T47D (cell line): ENCODE measurements at regions not wholly inside any gene's neighbourhood (a gene's known extent, or its start where the extent isn't known, plus 50 kb on each side); places are given as distances from the start of the nearest gene placed in this dataset.
A peak's percentile ranks its signal among the peaks of the same experiment; 100 is the strongest.
"Not testable (repeated sequence)": the region's sequence is repeated elsewhere in the genome, so short reads cannot be mapped to it uniquely, and the experiment has no call there.

Experiments
- DNase-seq, 2 experiments: peaks; one replicate each; pipeline versions ENCODE4 v3.0.0 to v3.0.0-alpha.2; 2011 to 2012; ENCODE audit warnings: low read depth in 1 of 2, low spot score in 1 of 2
- JUND ChIP-seq: IDR thresholded peaks from 2 replicates; pipeline ENCODE4 v1.6.1; 2012; ENCODE audit warnings: low read depth
- in situ Hi-C: cut with HindIII; loops from 2 replicates; pipeline ENCODE4 v1.10.0; 2016; ENCODE audit warnings: low sequenced_read_pairs, low pct_unique_long_range_greater_than_20kb

GRCh38 chr9:42239445-42240260 lies 56.2 kb downstream of the SPATA31A6 start:
- DNase-seq, in situ Hi-C loops: not testable (repeated sequence)

- in situ Hi-C loops, DNase-seq: not testable (repeated sequence)
These were observed 56.8 kb downstream of the SPATA31A6 start for GRCh38 chr9:42240261-42240579.

GRCh38 chr9:42243211-42243610 lies 59.8 kb downstream of the SPATA31A6 start:
- DNase-seq, in situ Hi-C loops: not testable (repeated sequence)

- DNase-seq, in situ Hi-C loops: not testable (repeated sequence)
These were observed 60.4 kb downstream of the SPATA31A6 start for GRCh38 chr9:42243822-42244221.

- DNase-seq: peak in 1 of 2 experiments; percentile 48
- in situ Hi-C loops: not testable (repeated sequence)
These were observed 85.3 kb downstream of the SPATA31A6 start for GRCh38 chr9:42268729-42269128.

- peak in 1 of 2 experiments; percentile 62 for DNase-seq
- in situ Hi-C loops: not testable (repeated sequence)
These were observed 85.7 kb downstream of the SPATA31A6 start for GRCh38 chr9:42269171-42269570.

GRCh38 chr9:42273191-42273590 lies 89.7 kb downstream of the SPATA31A6 start:
- DNase-seq, in situ Hi-C loops: not testable (repeated sequence)

GRCh38 chr9:42275141-42275540 lies 91.7 kb downstream of the SPATA31A6 start:
- in situ Hi-C loops: no loop called here
- no peak for TF ChIP-seq JUND
- DNase-seq: no peak

- DNase-seq, in situ Hi-C loops: not testable (repeated sequence)
These were observed 99.2 kb downstream of the SPATA31A6 start for GRCh38 chr9:42282531-42283178.

GRCh38 chr9:42283179-42283543 lies 99.7 kb downstream of the SPATA31A6 start:
- DNase-seq, in situ Hi-C loops: not testable (repeated sequence)

GRCh38 chr9:42286145-42286845 lies 102.8 kb downstream of the SPATA31A6 start:
- DNase-seq, in situ Hi-C loops: not testable (repeated sequence)

- in situ Hi-C loops, DNase-seq: not testable (repeated sequence)
These were observed 104.8 kb downstream of the SPATA31A6 start for GRCh38 chr9:42288002-42288864.

GRCh38 chr9:42288865-42289229 lies 105.4 kb downstream of the SPATA31A6 start:
- DNase-seq, in situ Hi-C loops: not testable (repeated sequence)

- in situ Hi-C loops, DNase-seq: not testable (repeated sequence)
These were observed 116.7 kb downstream of the SPATA31A6 start for GRCh38 chr9:42300124-42300523.

GRCh38 chr9:42306625-42307024 lies 123.2 kb downstream of the SPATA31A6 start:
- DNase-seq, in situ Hi-C loops: not testable (repeated sequence)

- in situ Hi-C loops, DNase-seq: not testable (repeated sequence)
These were observed 124.0 kb downstream of the SPATA31A6 start for GRCh38 chr9:42307449-42307848.

- in situ Hi-C loops: not testable (repeated sequence)
These were observed 127.5 kb downstream of the SPATA31A6 start for GRCh38 chr9:42310972-42311371.

More at GRCh38 chr9:42310972-42311371, 127.5 kb downstream of the SPATA31A6 start:
- not testable (repeated sequence) for DNase-seq
